CD4-positive, alpha-beta T cell treated with Interleukin-2 at 100 ng/mL for 4 hours (primary cell): ENCODE measurements at regions not wholly inside any gene's neighbourhood (a gene's known extent, or its start where the extent isn't known, plus 50 kb on each side); places are given as distances from the start of the nearest gene placed in this dataset.

Experiments used
- DNase-seq: peaks from one replicate; pipeline ENCODE4 v3.0.0-alpha.2; 2020; ENCODE audit warnings: low spot score

DNA sequence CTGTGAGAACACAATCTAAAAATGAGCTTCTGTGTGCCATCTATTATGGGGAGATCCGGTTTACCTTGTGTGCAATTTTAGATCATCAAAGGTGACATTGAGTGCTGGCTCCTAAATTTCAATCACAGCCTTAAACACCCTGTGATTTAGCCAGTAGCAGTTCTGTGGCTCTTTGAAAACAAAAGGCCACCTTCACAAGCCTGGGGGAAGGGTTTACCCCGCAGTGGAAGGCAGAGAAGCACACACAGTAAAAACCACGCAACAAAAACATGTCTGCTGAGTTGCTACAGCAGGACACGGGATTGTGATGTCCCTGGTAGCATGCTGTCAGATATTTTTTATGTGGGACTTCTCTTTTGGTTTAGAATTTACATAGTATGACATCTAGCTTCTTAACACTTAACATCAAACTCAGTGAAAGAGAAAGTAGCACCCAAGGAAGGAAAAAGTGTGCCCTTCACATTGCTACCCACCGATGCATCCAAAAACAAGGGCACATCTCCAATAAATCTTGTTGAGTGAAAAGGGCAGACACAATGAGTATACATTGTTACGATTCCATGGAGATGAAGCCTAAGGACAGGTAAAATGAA lies 56.1 kb upstream of the RNF152 start:
- DNase-seq: no peak

DNA sequence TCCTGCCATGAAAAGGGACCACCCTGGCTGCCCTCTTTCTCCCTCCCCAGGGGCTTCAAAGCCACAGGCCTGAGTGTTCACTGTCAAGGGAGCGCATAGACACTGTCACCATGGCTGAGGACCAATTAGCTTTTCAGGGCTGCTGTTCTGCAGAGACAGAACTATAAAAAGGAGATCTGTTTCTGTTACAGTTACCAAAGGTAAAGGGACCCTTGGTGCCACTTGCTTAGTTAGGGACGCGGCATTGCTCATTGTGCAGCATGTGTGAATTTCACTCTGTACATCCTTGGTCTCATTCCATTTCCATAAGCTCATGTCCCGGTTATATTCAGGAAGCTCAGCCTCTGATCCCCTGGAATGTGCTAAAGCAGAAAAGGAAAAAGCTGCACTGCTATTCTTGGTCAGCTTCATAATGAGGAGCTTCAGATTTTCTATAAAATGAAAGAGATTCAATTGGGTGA lies 55.5 kb upstream of the RNF152 start:
- DNase-seq: no peak

DNA sequence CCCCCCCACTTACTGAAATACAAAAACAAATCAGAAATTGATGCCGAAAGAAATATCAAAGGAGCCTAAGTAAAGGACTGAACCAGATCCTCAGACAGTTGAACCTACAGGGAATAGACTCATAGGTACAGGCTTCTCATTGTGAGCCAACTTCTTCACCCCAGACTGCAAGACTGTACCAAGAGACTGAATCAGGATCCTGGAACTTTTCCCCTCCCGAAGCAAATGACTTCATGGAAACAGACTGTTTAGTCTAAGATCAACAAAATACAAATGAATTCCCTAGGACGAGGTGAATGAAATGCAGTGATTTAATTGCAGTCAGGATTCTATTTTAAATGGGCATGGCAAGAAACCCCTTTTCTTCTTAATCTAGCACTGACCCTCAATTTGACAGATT lies 53.6 kb upstream of the RNF152 start:
- no peak for DNase-seq

DNA sequence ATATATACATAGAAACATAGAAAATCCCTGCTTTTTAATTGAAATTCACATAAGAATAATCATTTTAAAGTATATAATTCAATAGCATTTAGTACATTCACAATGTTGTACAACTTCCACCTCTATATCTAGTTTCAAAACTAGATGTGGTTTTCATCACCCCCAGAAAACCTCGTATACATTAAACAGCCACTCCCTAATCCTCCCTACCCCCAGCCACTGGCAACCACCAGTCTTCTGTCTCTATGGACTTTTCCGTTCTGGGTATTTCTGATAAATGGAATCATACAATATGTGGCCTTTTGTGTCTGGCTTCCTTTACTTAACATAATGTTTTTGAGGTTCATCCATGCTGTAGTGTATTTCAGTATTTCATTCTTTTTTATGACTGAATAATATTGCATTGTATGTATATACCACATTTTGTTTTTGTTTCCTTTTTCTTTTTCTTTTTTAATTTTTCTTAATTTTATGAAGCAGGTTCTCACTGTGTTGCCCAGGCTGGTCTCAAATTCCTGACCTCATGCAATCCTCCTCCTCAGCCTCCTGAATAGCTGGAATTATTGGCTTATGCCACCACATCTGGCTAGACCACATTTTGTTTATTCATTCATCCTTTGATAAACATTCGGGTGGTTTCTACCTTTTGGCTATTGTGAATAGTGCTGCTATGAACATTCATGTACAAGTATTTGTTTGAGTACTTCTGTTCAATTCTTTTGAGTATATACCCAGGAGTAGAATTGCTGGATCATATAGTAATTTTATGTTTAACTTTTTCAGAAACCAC lies 50.6 kb upstream of the RNF152 start:
- DNase-seq: no peak
